Activated CD8-positive, alpha-beta T cell treated with anti-CD3 and anti-CD28 coated beads, Interleukin-2, amount 10 ng/mL, durations not matched to agents 7 days and 5 days (primary cell): ENCODE measurements at regions not wholly inside any gene's neighbourhood (a gene's known extent, or its start where the extent isn't known, plus 50 kb on each side); places are given as distances from the start of the nearest gene placed in this dataset.

Source experiments
- ATAC-seq: fragments of 150-1000 bp; cut with Tn5 transposase; one replicate; pipeline ENCODE4 v1.10.0; 2021; ENCODE audit warnings: moderate library complexity
- CTCF ChIA-PET: fragments of 350-600 bp; sonication (Branson Sonifier 250); formaldehyde crosslinking; loops from one replicate; lab custom pipeline; 2021; ENCODE audit warnings: antibody characterized with exemption; lab: Charles Lee
- POLR2A ChIA-PET: fragments of 350-600 bp; sonication (Branson Sonifier 250); formaldehyde crosslinking; loops from one replicate; lab custom pipeline; 2021; ENCODE audit warnings: antibody characterized with exemption; lab: Charles Lee
- DNase-seq: peaks from one replicate; pipeline ENCODE4 v3.0.0-alpha.2; 2020
- H3K27ac Mint-ChIP-seq: one replicate; pipeline ENCODE4 v1.8.0; 2021; ENCODE audit warnings: mild to moderate bottlenecking, mixed read lengths
- H3K27me3 Mint-ChIP-seq: one replicate; pipeline ENCODE4 v1.8.0; 2021; ENCODE audit warnings: low read depth, mixed read lengths
- H3K36me3 Mint-ChIP-seq: one replicate; pipeline ENCODE4 v1.8.0; 2021; ENCODE audit warnings: low read depth, mixed read lengths
- H3K4me1 Mint-ChIP-seq: one replicate; pipeline ENCODE4 v1.8.0; 2021; ENCODE audit warnings: low read depth, mixed read lengths
- H3K4me3 Mint-ChIP-seq: one replicate; pipeline ENCODE4 v1.8.0; 2021; ENCODE audit warnings: mild to moderate bottlenecking, mixed read lengths
- H3K9me3 Mint-ChIP-seq: one replicate; pipeline ENCODE4 v1.8.0; 2022; ENCODE audit warnings: mixed read lengths; ENCODE audit not compliant: insufficient read depth

DNA sequence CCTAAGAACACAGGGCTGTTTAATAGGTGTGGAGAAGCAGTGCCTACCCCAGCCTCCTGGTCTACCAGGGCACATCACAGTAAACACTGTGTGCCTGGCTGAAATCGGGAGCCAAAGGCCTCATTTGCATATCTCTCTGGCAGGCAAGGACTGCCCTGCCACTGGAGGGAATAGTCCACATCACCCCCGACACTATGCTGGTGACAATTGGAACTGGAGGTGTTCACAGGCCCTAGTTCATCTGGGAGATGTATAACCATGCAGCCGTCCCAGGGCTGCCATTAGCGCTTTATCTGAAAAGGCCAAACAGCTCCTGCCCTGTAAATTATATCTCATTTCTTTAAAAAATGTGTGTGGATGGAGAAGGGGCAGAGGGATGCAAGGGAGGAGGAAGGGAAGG lies 150.3 kb downstream of the LINC00237 start:
- H3K4me3 Mint-ChIP-seq: no peak overlapping the region
- H3K9me3 Mint-ChIP-seq: no peaks in the 10 kb centered on the region
- H3K4me1 Mint-ChIP-seq: no peaks in the 10 kb centered on the region
- ATAC-seq: no peak
- peaks cover 2% of the 10 kb centered on the region for H3K27me3 Mint-ChIP-seq
- H3K27ac Mint-ChIP-seq: no peak overlapping the region
- no peaks in the 10 kb centered on the region for H3K36me3 Mint-ChIP-seq
- ChIA-PET POLR2A (no interaction called here), CTCF (no interaction called here)
- no peak for DNase-seq

GRCh38 chr20:20953738-20954618 lies 152.2 kb downstream of the LINC00237 start:
- POLR2A ChIA-PET: no interaction called here
- peaks cover 2% of the 10 kb centered on the region for H3K27me3 Mint-ChIP-seq
- H3K4me3 Mint-ChIP-seq: no peak overlapping the region
- no peak for ATAC-seq
- H3K4me1 Mint-ChIP-seq: no peaks in the 10 kb centered on the region
- H3K36me3 Mint-ChIP-seq: no peaks in the 10 kb centered on the region
- DNase-seq: no peak
- no peak overlapping the region for H3K27ac Mint-ChIP-seq
- H3K9me3 Mint-ChIP-seq: no peaks in the 10 kb centered on the region
- CTCF ChIA-PET: no interaction called here

GRCh38 chr20:20950620-20951019 lies 155.5 kb downstream of the LINC00237 start:
- no peak for DNase-seq
- Mint-ChIP-seq H3K27ac (no peak overlapping the region), H3K4me1 (no peaks in the 10 kb centered on the region), H3K9me3 (peaks cover 4% of the 10 kb centered on the region), H3K27me3 (no peaks in the 10 kb centered on the region), H3K4me3 (no peak overlapping the region), H3K36me3 (no peaks in the 10 kb centered on the region)
- no peak for ATAC-seq
- CTCF ChIA-PET: no interaction called here
- POLR2A ChIA-PET: interaction anchor here (0.6 kb wide), 1 partner anchor 638 kb away, joined by 3 read pairs; no protein-coding TSS in a partner anchor

GRCh38 chr20:20946122-20946759 lies 159.9 kb downstream of the LINC00237 start:
- H3K36me3 Mint-ChIP-seq: no peaks in the 10 kb centered on the region
- ATAC-seq (no peak), DNase-seq (no peak)
- no peaks in the 10 kb centered on the region for H3K27me3 Mint-ChIP-seq
- ChIA-PET POLR2A (no interaction called here), CTCF (no interaction called here)
- no peak overlapping the region for H3K4me3 Mint-ChIP-seq
- peaks cover 4% of the 10 kb centered on the region for H3K9me3 Mint-ChIP-seq
- H3K4me1 Mint-ChIP-seq: no peaks in the 10 kb centered on the region
- H3K27ac Mint-ChIP-seq: no peak overlapping the region

- Mint-ChIP-seq H3K9me3 (peaks cover 4% of the 10 kb centered on the region), H3K4me3 (no peak overlapping the region), H3K36me3 (no peaks in the 10 kb centered on the region), H3K4me1 (no peaks in the 10 kb centered on the region), H3K27me3 (no peaks in the 10 kb centered on the region), H3K27ac (no peak overlapping the region)
- DNase-seq (no peak), ATAC-seq (no peak)
- POLR2A ChIA-PET: no interaction called here
- CTCF ChIA-PET: interaction anchor here (0.6 kb wide), 1 partner anchor 45 kb away, joined by 3 read pairs; no protein-coding TSS in a partner anchor
Measured at GRCh38 chr20:20941468-20941889, 164.7 kb downstream of the LINC00237 start.

- ChIA-PET CTCF (no interaction called here), POLR2A (no interaction called here)
- Mint-ChIP-seq H3K36me3 (no peaks in the 10 kb centered on the region), H3K4me3 (no peak overlapping the region), H3K9me3 (no peaks in the 10 kb centered on the region), H3K4me1 (no peaks in the 10 kb centered on the region), H3K27me3 (peaks cover 3% of the 10 kb centered on the region), H3K27ac (no peak overlapping the region)
- DNase-seq: no peak
- ATAC-seq: no peak
Measured at GRCh38 chr20:20939006-20939405, 167.2 kb downstream of the LINC00237 start.

GRCh38 chr20:20938599-20938998 lies 167.6 kb downstream of the LINC00237 start:
- no peaks in the 10 kb centered on the region for H3K9me3 Mint-ChIP-seq
- no peak overlapping the region for H3K4me3 Mint-ChIP-seq
- no peak overlapping the region for H3K27ac Mint-ChIP-seq
- H3K36me3 Mint-ChIP-seq: no peaks in the 10 kb centered on the region
- peaks cover 3% of the 10 kb centered on the region for H3K27me3 Mint-ChIP-seq
- no peak for DNase-seq
- no peaks in the 10 kb centered on the region for H3K4me1 Mint-ChIP-seq
- POLR2A ChIA-PET: no interaction called here
- no peak for ATAC-seq
- CTCF ChIA-PET: no interaction called here

GRCh38 chr20:20938131-20938530 lies 168.0 kb downstream of the LINC00237 start:
- CTCF ChIA-PET: no interaction called here
- POLR2A ChIA-PET: no interaction called here
- no peaks in the 10 kb centered on the region for H3K9me3 Mint-ChIP-seq
- peaks cover 3% of the 10 kb centered on the region for H3K27me3 Mint-ChIP-seq
- ATAC-seq (no peak), DNase-seq (no peak)
- H3K27ac Mint-ChIP-seq: no peak overlapping the region
- no peaks in the 10 kb centered on the region for H3K36me3 Mint-ChIP-seq
- H3K4me3 Mint-ChIP-seq: no peak overlapping the region
- H3K4me1 Mint-ChIP-seq: no peaks in the 10 kb centered on the region

GRCh38 chr20:20933142-20933958 lies 172.8 kb downstream of the LINC00237 start:
- Mint-ChIP-seq H3K27ac (no peak overlapping the region), H3K4me1 (no peaks in the 10 kb centered on the region), H3K27me3 (peaks cover 3% of the 10 kb centered on the region), H3K36me3 (no peaks in the 10 kb centered on the region), H3K4me3 (no peak overlapping the region), H3K9me3 (no peaks in the 10 kb centered on the region)
- POLR2A ChIA-PET: no interaction called here
- CTCF ChIA-PET: no interaction called here
- ATAC-seq: no peak
- DNase-seq: no peak

GRCh38 chr20:20932156-20932555 lies 174.0 kb downstream of the LINC00237 start:
- ChIA-PET POLR2A (no interaction called here), CTCF (no interaction called here)
- H3K4me1 Mint-ChIP-seq: no peaks in the 10 kb centered on the region
- H3K4me3 Mint-ChIP-seq: no peak overlapping the region
- H3K9me3 Mint-ChIP-seq: no peaks in the 10 kb centered on the region
- no peak for ATAC-seq
- H3K27ac Mint-ChIP-seq: no peak overlapping the region
- no peaks in the 10 kb centered on the region for H3K36me3 Mint-ChIP-seq
- DNase-seq: no peak
- H3K27me3 Mint-ChIP-seq: peaks cover 3% of the 10 kb centered on the region

DNA sequence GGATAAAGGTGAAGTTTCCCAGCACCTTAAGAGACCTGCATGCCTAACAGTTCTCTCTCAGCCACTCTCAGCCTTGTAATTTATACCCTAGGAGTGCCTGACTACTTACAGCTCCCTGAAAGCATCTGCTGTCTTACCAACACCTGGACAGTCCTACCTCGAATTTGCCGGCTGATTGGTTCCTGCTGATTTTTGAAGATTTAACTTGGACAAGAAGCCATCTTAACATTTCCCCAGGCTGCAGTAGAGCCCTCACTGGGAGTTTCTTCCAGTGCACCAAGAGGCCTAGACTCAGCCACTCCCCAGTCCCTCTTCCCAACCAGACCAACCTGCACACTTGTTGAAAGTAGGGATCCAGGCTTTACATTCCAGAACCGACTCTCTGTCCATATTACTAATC lies 174.5 kb downstream of the LINC00237 start:
- CTCF ChIA-PET: no interaction called here
- DNase-seq (no peak), ATAC-seq (no peak)
- no peaks in the 10 kb centered on the region for H3K36me3 Mint-ChIP-seq
- no peak overlapping the region for H3K4me3 Mint-ChIP-seq
- no peaks in the 10 kb centered on the region for H3K4me1 Mint-ChIP-seq
- H3K27me3 Mint-ChIP-seq: peaks cover 3% of the 10 kb centered on the region
- POLR2A ChIA-PET: no interaction called here
- H3K9me3 Mint-ChIP-seq: no peaks in the 10 kb centered on the region
- H3K27ac Mint-ChIP-seq: no peak overlapping the region

DNA sequence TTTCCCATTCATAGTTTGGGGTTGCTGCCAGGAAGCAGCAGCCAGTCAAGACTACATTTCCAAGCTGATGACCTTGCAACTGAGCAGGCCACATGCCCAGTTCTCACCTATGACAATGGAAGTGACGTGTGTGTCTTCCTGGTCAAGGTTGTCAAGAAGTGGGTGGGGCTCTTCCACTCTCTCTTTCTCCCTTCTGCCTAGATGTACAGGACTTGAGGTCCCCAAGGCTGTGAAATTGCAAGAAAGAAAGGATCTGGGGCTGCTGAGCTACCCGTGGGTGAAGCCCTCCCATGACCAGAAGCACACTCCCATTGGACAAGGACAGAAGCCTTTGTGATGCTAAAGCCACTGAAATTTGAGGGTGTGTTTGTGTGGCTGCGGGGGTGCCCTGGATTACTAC lies 175.1 kb downstream of the LINC00237 start:
- H3K36me3 Mint-ChIP-seq: no peaks in the 10 kb centered on the region
- peaks cover 3% of the 10 kb centered on the region for H3K27me3 Mint-ChIP-seq
- DNase-seq (no peak), ATAC-seq (no peak)
- CTCF ChIA-PET: no interaction called here
- no peaks in the 10 kb centered on the region for H3K9me3 Mint-ChIP-seq
- no peak overlapping the region for H3K27ac Mint-ChIP-seq
- no peaks in the 10 kb centered on the region for H3K4me1 Mint-ChIP-seq
- H3K4me3 Mint-ChIP-seq: no peak overlapping the region
- POLR2A ChIA-PET: no interaction called here
